ENCODE measurements at regions not wholly inside any gene's neighbourhood (a gene's known extent, or its start where the extent isn't known, plus 50 kb on each side); places are given as distances from the start of the nearest gene placed in this dataset.

GRCh38 chr5:36374266-36374862, 72.7 kb upstream of the RANBP3L start:
- Histone ChIP-seq H3K4me3 (ENCODE audit: control insufficient read depth in 2 of 3, extremely low read depth in 1 of 3, insufficient read depth in 2 of 3, low read depth in 1 of 3, low read length in 3 of 3) (no peak overlapping the region), H3K36me3 (ENCODE audit: control insufficient read depth in 2 of 2, extremely low read depth in 1 of 2, insufficient read depth in 2 of 2, low read length in 2 of 2) (no peaks in the 10 kb centered on the region), H3K4me2 (ENCODE audit: control insufficient read depth, extremely low read depth, insufficient read depth, low read depth, low read length) (no peak overlapping the region), H3K9me3 (ENCODE audit: control insufficient read depth, low read depth, low read length) (no peaks in the 10 kb centered on the region), H3K9ac (ENCODE audit: control insufficient read depth, extremely low read depth, insufficient read depth, low read length) (no peak overlapping the region), H2AFZ (ENCODE audit: control insufficient read depth, low read length) (peak overlapping the region; percentile 84), H3K79me2 (ENCODE audit: control insufficient read depth, insufficient read depth, low read length) (no peaks in the 10 kb centered on the region), H3K9me1 (ENCODE audit: control insufficient read depth, extremely low read depth, insufficient read depth, low read length) (no peaks in the 10 kb centered on the region), H3K27ac (ENCODE audit: control insufficient read depth, insufficient read depth, low read length) (no peak overlapping the region), H4K20me1 (ENCODE audit: control insufficient read depth, extremely low read depth, insufficient read depth, low read length) (no peaks in the 10 kb centered on the region), H3K27me3 (ENCODE audit: control insufficient read depth, extremely low read depth, insufficient read depth, low read length) (no peaks in the 10 kb centered on the region), H3K4me1 (ENCODE audit: control insufficient read depth, extremely low read depth, insufficient read depth, low read length) (peaks cover 14% of the 10 kb centered on the region)
- FAIRE-seq (no peak), DNase-seq (ENCODE audit: low read depth, low spot score) (no peak)
- dilution Hi-C loops (cut with MboI; ENCODE audit: extremely low pct_ligation_motif_present, low sequenced_read_pairs), result no loop called here
- TF ChIP-seq CTCF (optimal IDR thresholded peaks at IDR 0.05 in 1 of 3, IDR thresholded peaks at IDR 0.05 in 1 of 3, conservative IDR thresholded peaks at IDR 0.05 in 1 of 3; ENCODE audit: extremely low read depth in 1 of 3, insufficient read depth in 2 of 3, low read length in 3 of 3), result no peak
- no peak for TF ChIP-seq EZH2 (IDR thresholded peaks at IDR 0.05; ENCODE audit: low read length)

- Histone ChIP-seq H3K27ac (ENCODE audit: control insufficient read depth, insufficient read depth, low read length) (no peak overlapping the region), H3K27me3 (ENCODE audit: control insufficient read depth, extremely low read depth, insufficient read depth, low read length) (no peaks in the 10 kb centered on the region), H3K79me2 (ENCODE audit: control insufficient read depth, insufficient read depth, low read length) (no peaks in the 10 kb centered on the region), H3K4me1 (ENCODE audit: control insufficient read depth, extremely low read depth, insufficient read depth, low read length) (peaks cover 14% of the 10 kb centered on the region), H3K9me1 (ENCODE audit: control insufficient read depth, extremely low read depth, insufficient read depth, low read length) (no peaks in the 10 kb centered on the region), H3K4me2 (ENCODE audit: control insufficient read depth, extremely low read depth, insufficient read depth, low read depth, low read length) (no peak overlapping the region), H3K9ac (ENCODE audit: control insufficient read depth, extremely low read depth, insufficient read depth, low read length) (no peak overlapping the region), H3K36me3 (ENCODE audit: control insufficient read depth in 2 of 2, extremely low read depth in 1 of 2, insufficient read depth in 2 of 2, low read length in 2 of 2) (no peaks in the 10 kb centered on the region), H2AFZ (ENCODE audit: control insufficient read depth, low read length) (no peak overlapping the region), H4K20me1 (ENCODE audit: control insufficient read depth, extremely low read depth, insufficient read depth, low read length) (no peaks in the 10 kb centered on the region), H3K4me3 (ENCODE audit: control insufficient read depth in 2 of 3, extremely low read depth in 1 of 3, insufficient read depth in 2 of 3, low read depth in 1 of 3, low read length in 3 of 3) (no peak overlapping the region), H3K9me3 (ENCODE audit: control insufficient read depth, low read depth, low read length) (no peaks in the 10 kb centered on the region)
- dilution Hi-C loops (cut with MboI; ENCODE audit: extremely low pct_ligation_motif_present, low sequenced_read_pairs), result no loop called here
- DNase-seq (ENCODE audit: low read depth, low spot score) (no peak), FAIRE-seq (no peak)
- TF ChIP-seq CTCF (optimal IDR thresholded peaks at IDR 0.05 in 1 of 3, IDR thresholded peaks at IDR 0.05 in 1 of 3, conservative IDR thresholded peaks at IDR 0.05 in 1 of 3; ENCODE audit: extremely low read depth in 1 of 3, insufficient read depth in 2 of 3, low read length in 3 of 3) (no peak), EZH2 (IDR thresholded peaks at IDR 0.05; ENCODE audit: low read length) (no peak)
Observed at GRCh38 chr5:36377192-36377591, 75.5 kb upstream of the RANBP3L start.

All from keratinocyte (primary cell).